Activated T-helper 1 cell treated with anti-CD3 and anti-CD28 coated beads, Interleukin-2, amount 50 U/mL, for 16 hours (primary cell): ENCODE measurements at regions not wholly inside any gene's neighbourhood (a gene's known extent, or its start where the extent isn't known, plus 50 kb on each side); places are given as distances from the start of the nearest gene placed in this dataset.
"Not testable (repeated sequence)": the region's sequence is repeated elsewhere in the genome, so short reads cannot be mapped to it uniquely, and the experiment has no call there.

Experiments used
- DNase-seq, 2 donors: peaks; one replicate each; pipeline ENCODE4 v3.0.0-alpha.2; 2020; ENCODE audit warnings: low read depth in 1 of 2, low spot score in 1 of 2

GRCh38 chr1:229710746-229711145, 84.7 kb downstream of the URB2 start:
- DNase-seq: no peak

- DNase-seq: no peak
Measured at GRCh38 chr1:229714306-229714705, 88.3 kb downstream of the URB2 start.

- DNase-seq: peak in 1 of 2 donors; percentile 8
Measured at GRCh38 chr1:229714964-229715603, 89.0 kb downstream of the URB2 start.

- no peak for DNase-seq
Measured at GRCh38 chr1:229716069-229716468, 90.0 kb downstream of the URB2 start.

- no peak for DNase-seq
Measured at GRCh38 chr1:229716704-229717103, 90.7 kb downstream of the URB2 start.

GRCh38 chr1:229717786-229718576, 91.9 kb downstream of the URB2 start:
- DNase-seq: no peak

- DNase-seq: no peak
Measured at GRCh38 chr1:229726061-229726460, 100.0 kb downstream of the URB2 start.

- DNase-seq: no peak
Measured at GRCh38 chr1:229729916-229730315, 103.9 kb downstream of the URB2 start.

GRCh38 chr1:229730573-229730972, 104.5 kb downstream of the URB2 start:
- DNase-seq: no peak

- DNase-seq: no peak
Measured at GRCh38 chr1:229732061-229732460, 106.0 kb downstream of the URB2 start.

GRCh38 chr1:229736376-229736775, 110.3 kb downstream of the URB2 start:
- no peak for DNase-seq

GRCh38 chr1:229742614-229743013, 116.6 kb downstream of the URB2 start:
- DNase-seq: not testable (repeated sequence)

- no peak for DNase-seq
Measured at GRCh38 chr1:229749992-229750391, 123.9 kb downstream of the URB2 start.

- no peak for DNase-seq
Measured at GRCh38 chr1:229751610-229752009, 125.6 kb downstream of the URB2 start.

- no peak for DNase-seq
Measured at GRCh38 chr1:229752679-229753078, 126.6 kb downstream of the URB2 start.

- no peak for DNase-seq
Measured at GRCh38 chr1:229753764-229754551, 127.9 kb downstream of the URB2 start.

- DNase-seq: no peak
Measured at GRCh38 chr1:229756666-229757065, 130.6 kb downstream of the URB2 start.

GRCh38 chr1:229757226-229757625, 131.2 kb downstream of the URB2 start:
- no peak for DNase-seq

GRCh38 chr1:229758101-229759036, 132.3 kb downstream of the URB2 start:
- DNase-seq: no peak

GRCh38 chr1:229759037-229759435, 133.0 kb downstream of the URB2 start:
- no peak for DNase-seq

- no peak for DNase-seq
Measured at GRCh38 chr1:229759586-229759985, 133.5 kb downstream of the URB2 start.
